Heart left ventricle (tissue), 16 donors: ENCODE measurements at regions not wholly inside any gene's neighbourhood (a gene's known extent, or its start where the extent isn't known, plus 50 kb on each side); places are given as distances from the start of the nearest gene placed in this dataset.
"Not testable (repeated sequence)": the region's sequence is repeated elsewhere in the genome, so short reads cannot be mapped to it uniquely, and the experiment has no call there.

ENCODE experiments used
- ATAC-seq, 4 donors: fragments of 200-7000 bp; cut with Tn5 transposase; one replicate each; pipeline ENCODE4 v1.9.1; 2020 to 2022; ENCODE audit warnings: moderate library complexity in 4 of 4, mild to moderate bottlenecking in 3 of 4, moderate number of reproducible peaks in 1 of 4
- DNase-seq, 5 donors: peaks; one replicate each; pipeline ENCODE4 v3.0.0-alpha.2; 2020
- H3K27ac ChIP-seq, 12 donors: fragments of 200-600 bp; sonication (generic) in 4 of 12; one replicate each; pipeline versions ENCODE4 v1.5.0 to v1.8.0; 2016 to 2022; ENCODE audit warnings: mild to moderate bottlenecking in 2 of 12
- H3K27me3 ChIP-seq, 9 donors: fragments of 200-600 bp; sonication (generic) in 2 of 9; one replicate each; pipeline versions ENCODE4 v1.5.1 to v1.8.0; 2016 to 2022; ENCODE audit warnings: mild to moderate bottlenecking in 3 of 9
- H3K36me3 ChIP-seq, 9 donors: fragments of 200-600 bp; sonication (generic) in 2 of 9; one replicate each; pipeline versions ENCODE4 v1.5.0 to v1.8.0; 2018 to 2022; ENCODE audit warnings: mild to moderate bottlenecking in 2 of 9
- H3K4me1 ChIP-seq, 12 donors: fragments of 200-600 bp; sonication (generic) in 4 of 12; one replicate each; pipeline versions ENCODE4 v1.5.0 to v1.8.0; 2016 to 2022; ENCODE audit warnings: mild to moderate bottlenecking in 3 of 12
- H3K4me3 ChIP-seq, 12 donors: fragments of 200-600 bp; sonication (generic) in 4 of 12; one replicate each; pipeline versions ENCODE4 v1.5.0 to v1.8.0; 2017 to 2022; ENCODE audit warnings: mild to moderate bottlenecking in 9 of 12, moderate library complexity in 4 of 12
- H3K9me3 ChIP-seq, 12 donors: fragments of 200-600 bp; sonication (generic) in 4 of 12; one replicate each; pipeline versions ENCODE4 v1.5.0 to v1.8.0; 2016 to 2022; ENCODE audit warnings: mild to moderate bottlenecking in 1 of 12
- CTCF ChIP-seq, 12 donors: fragments of 200-600 bp; sonication (generic) in 4 of 12; IDR thresholded peaks; one replicate each; pipeline versions ENCODE4 v1.5.0 to v1.8.0; 2018 to 2022; ENCODE audit warnings: antibody characterized with exemption in 12 of 12, mild to moderate bottlenecking in 5 of 12
- POLR2A ChIP-seq, 2 donors: fragments of 450-650 bp; IDR thresholded peaks; one replicate each; pipeline ENCODE4 v1.6.1; 2017; ENCODE audit warnings: antibody characterized with exemption in 2 of 2, mild to moderate bottlenecking in 2 of 2, moderate library complexity in 2 of 2
- WGBS, 4 donors: extraction: QIAGEN DNeasy Blood & Tissue Kit in 2 of 4; methylation state at CpG; one replicate each; pipeline versions ENCODE4 v1.1.5 to v1.1.7; 2013 to 2018; 5-methylcytosine and 5-hydroxymethylcytosine counted together
- intact Hi-C, 10 donors: fragments of 100-400 bp; cut with DNase I; formaldehyde crosslinking; loops; one replicate each; pipeline versions ENCODE4 v1.11.1 to v1.14.2; 2022
- donor health status: ischemic (EF 13 %, LVEDD 7.1; RV severe dilation, severe dysfunction).
- donor health status: healthy with polysubstance abuse.
- donor health status: DM: no; HTN: yes; CAD: no.
- donor health status: DM: no; HTN: no; CAD: no.
- donor health status: ischemic (EF 25% LVEDD 6.9; RV normal size, moderate dysfunction).
- donor health status: ischemic (EF 25% LVEDD 5.7; RV mildly dilated, moderate dysfunction).
- donor health status: healthy.
- donor health status: DM: yes; HTN: yes; CAD: no.
- donor health status: ischemic (EF 35%, LVEDD 5.7; RV mildly dilated, moderate dysfunction).
- donor health status: nonischemic (EF 11% LVEDD 7.7; RV severe dilation, severe dysfunction).
- donor health status: DM: yes; HTN: yes; CAD: no.
- donor health status: PGD.
- donor health status: ischemic (EF 29% LVEDD 5.4; RV normal size, mild dysfunction).
- donor health status: nonischemic (EF 23%, LVEDD 6.1; RV moderate dilation, normal function).

DNA sequence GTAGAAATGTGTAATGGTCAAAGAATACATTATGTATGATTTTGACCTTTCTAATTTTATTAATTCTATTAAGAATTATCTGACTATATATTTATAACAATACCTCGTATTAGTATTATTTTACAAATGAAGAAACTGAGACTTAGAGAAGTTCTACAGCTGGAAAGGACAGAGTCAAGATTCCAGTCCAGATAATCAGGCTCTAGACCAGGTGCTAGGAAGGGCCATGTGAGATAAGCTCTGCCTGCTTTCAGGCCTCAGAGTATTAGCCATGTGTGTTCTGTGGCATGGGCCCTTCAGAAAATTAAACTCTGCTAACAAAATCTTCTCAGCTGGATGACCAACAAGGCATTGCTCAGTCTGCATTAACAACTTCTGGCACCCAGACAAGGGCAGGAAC lies 87.5 kb downstream of the CD200R1L start:
- 81 to 92% (median 90%) methylated on average over 1 of the region's 1 CpG for WGBS, 4 donors
- H3K36me3 ChIP-seq = no peaks in the 10 kb centered on the region
- DNase-seq (no peak), ATAC-seq (no peak)
- TF ChIP-seq CTCF (IDR thresholded peaks at IDR 0.05) = no peak
- TF ChIP-seq POLR2A (IDR thresholded peaks at IDR 0.05) = no peak
- no peak overlapping the region for H3K4me3 ChIP-seq
- intact Hi-C loops = no loop called here
- no peaks in the 10 kb centered on the region for H3K27me3 ChIP-seq
- H3K9me3 ChIP-seq = peaks cover 0 to 14% (median 0%) of the 10 kb centered on the region in 12 donors
- no peak overlapping the region for H3K27ac ChIP-seq
- peaks cover 0 to 3% (median 0%) of the 10 kb centered on the region in 12 donors for H3K4me1 ChIP-seq

- no peak overlapping the region for H3K4me3 ChIP-seq
- no peaks in the 10 kb centered on the region for H3K36me3 ChIP-seq
- WGBS, 4 donors = 65 to 82% (median 73%) methylated on average over 1 of the region's 1 CpG
- ATAC-seq = no peak
- H3K9me3 ChIP-seq = peaks cover 0 to 14% (median 0%) of the 10 kb centered on the region in 12 donors
- TF ChIP-seq CTCF (IDR thresholded peaks at IDR 0.05) = no peak
- TF ChIP-seq POLR2A (IDR thresholded peaks at IDR 0.05) = no peak
- H3K27ac ChIP-seq = no peak overlapping the region
- intact Hi-C loops = no loop called here
- no peak for DNase-seq
- H3K27me3 ChIP-seq = no peaks in the 10 kb centered on the region
- H3K4me1 ChIP-seq = peaks cover 0 to 3% (median 0%) of the 10 kb centered on the region in 12 donors
Observed at GRCh38 chr3:112757197-112757596, 89.5 kb downstream of the CD200R1L start.

DNA sequence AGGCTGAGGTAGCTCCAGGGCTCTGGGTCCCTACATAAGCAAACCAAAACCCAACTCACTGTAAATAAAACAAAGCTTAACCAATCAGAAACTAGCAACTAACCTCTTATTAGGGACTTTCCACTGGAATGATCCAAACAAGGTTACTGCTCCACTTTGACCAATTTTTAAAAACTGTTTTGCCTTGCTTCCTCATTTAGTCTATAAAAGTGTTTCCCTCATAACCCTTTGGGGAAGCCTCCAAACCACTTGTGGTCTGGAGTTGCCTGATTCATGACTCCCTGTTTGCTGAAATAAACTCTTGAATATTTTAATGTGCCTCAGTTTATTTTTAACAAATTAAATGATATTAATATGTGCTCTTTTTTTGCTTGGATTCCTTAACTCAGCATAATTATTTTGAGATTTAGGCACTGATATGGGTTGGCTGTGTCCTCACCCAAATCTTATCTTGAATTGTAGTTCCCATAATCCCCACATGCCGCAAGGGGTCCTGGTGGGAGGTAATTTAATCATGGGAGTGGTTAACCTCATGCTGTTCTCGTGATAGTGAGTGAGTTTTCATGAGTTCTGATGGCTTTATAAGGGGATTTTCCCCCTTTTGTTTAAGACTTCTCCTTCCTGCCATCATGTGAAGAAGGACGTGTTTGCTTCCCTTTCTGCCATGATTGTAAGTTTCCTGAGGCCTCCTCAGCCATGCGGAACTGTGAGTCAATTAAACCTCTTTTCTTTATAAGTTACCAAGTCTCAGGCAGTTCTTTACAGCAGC lies 90.6 kb downstream of the CD200R1L start:
- DNase-seq (no peak), ATAC-seq (no peak)
- Histone ChIP-seq H3K4me3 (no peak overlapping the region), H3K4me1 (peaks cover 0 to 10% (median 0%) of the 10 kb centered on the region in 12 donors), H3K9me3 (peaks cover 0 to 14% (median 0%) of the 10 kb centered on the region in 12 donors), H3K36me3 (no peaks in the 10 kb centered on the region), H3K27me3 (no peaks in the 10 kb centered on the region), H3K27ac (no peak overlapping the region)
- intact Hi-C loops = no loop called here
- WGBS, 4 donors = 65 to 70% (median 70%) methylated on average over 4 of the region's 4 CpGs
- TF ChIP-seq CTCF (IDR thresholded peaks at IDR 0.05) (no peak), POLR2A (IDR thresholded peaks at IDR 0.05) (no peak)

GRCh38 chr3:112755046-112755445 lies 91.6 kb downstream of the CD200R1L start:
- H3K27me3 ChIP-seq, H3K36me3 ChIP-seq, H3K4me3 ChIP-seq, H3K4me1 ChIP-seq, DNase-seq, H3K27ac ChIP-seq, intact Hi-C loops, ATAC-seq: not testable (repeated sequence)
- peaks cover 0 to 14% (median 0%) of the 10 kb centered on the region in 12 donors for H3K9me3 ChIP-seq
- WGBS, 4 donors = 87 to 93% (median 89%) methylated on average over 13 of the region's 13 CpGs
